CMK (cell line): ENCODE measurements at regions not wholly inside any gene's neighbourhood (a gene's known extent, or its start where the extent isn't known, plus 50 kb on each side); places are given as distances from the start of the nearest gene placed in this dataset.

Source experiments
- DNase-seq: peaks from one replicate; pipeline ENCODE4 v3.0.0-alpha.2; 2010; ENCODE audit warnings: low read depth

GRCh38 chr9:88792502-88792901 is 198.8 kb upstream of the S1PR3 start:
- DNase-seq, result no peak

- DNase-seq, result no peak
Measured at GRCh38 chr9:88794100-88794499, 197.2 kb upstream of the S1PR3 start.

GRCh38 chr9:88796947-88797346 is 194.3 kb upstream of the S1PR3 start:
- DNase-seq, result no peak

GRCh38 chr9:88798476-88798875 is 192.8 kb upstream of the S1PR3 start:
- no peak for DNase-seq

- no peak for DNase-seq
Measured at GRCh38 chr9:88799541-88800328, 191.5 kb upstream of the S1PR3 start.

- DNase-seq, result no peak
Measured at GRCh38 chr9:88800329-88800682, 191.0 kb upstream of the S1PR3 start.

- no peak for DNase-seq
Measured at GRCh38 chr9:88801214-88801796, 190.0 kb upstream of the S1PR3 start.

GRCh38 chr9:88802533-88802932 is 188.7 kb upstream of the S1PR3 start:
- no peak for DNase-seq

- DNase-seq, result no peak
Measured at GRCh38 chr9:88803546-88804253, 187.6 kb upstream of the S1PR3 start.

GRCh38 chr9:88804254-88804596 is 187.0 kb upstream of the S1PR3 start:
- DNase-seq, result no peak

GRCh38 chr9:88805217-88805943 is 185.9 kb upstream of the S1PR3 start:
- no peak for DNase-seq

- DNase-seq, result no peak
Measured at GRCh38 chr9:88807426-88807825, 183.8 kb upstream of the S1PR3 start.

- no peak for DNase-seq
Measured at GRCh38 chr9:88808019-88808656, 183.1 kb upstream of the S1PR3 start.

- no peak for DNase-seq
Measured at GRCh38 chr9:88808761-88809354, 182.4 kb upstream of the S1PR3 start.

GRCh38 chr9:88809355-88810161 is 181.7 kb upstream of the S1PR3 start:
- DNase-seq, result no peak

GRCh38 chr9:88810826-88811225 is 180.4 kb upstream of the S1PR3 start:
- DNase-seq, result no peak

- no peak for DNase-seq
Measured at GRCh38 chr9:88811511-88811910, 179.8 kb upstream of the S1PR3 start.

GRCh38 chr9:88812938-88813637 is 178.2 kb upstream of the S1PR3 start:
- DNase-seq, result no peak

GRCh38 chr9:88813638-88814209 is 177.5 kb upstream of the S1PR3 start:
- no peak for DNase-seq

GRCh38 chr9:88814577-88814976 is 176.7 kb upstream of the S1PR3 start:
- DNase-seq, result no peak
